Keratinocyte (primary cell): ENCODE measurements at regions not wholly inside any gene's neighbourhood (a gene's known extent, or its start where the extent isn't known, plus 50 kb on each side); places are given as distances from the start of the nearest gene placed in this dataset.

Source experiments
- DNase-seq: peaks from one replicate; pipeline ENCODE4 v3.0.0-alpha.2; 2011; ENCODE audit warnings: low read depth, missing footprints, low spot score
- FAIRE-seq: peaks from 2 replicates; lab custom pipeline; 2011; peaks lifted over from hg19 to GRCh38; lab: Jason Lieb, UNC
- H2AFZ ChIP-seq: 2 replicates; pipeline ENCODE4 v1.6.0; 2012; ENCODE audit warnings: low read length, control low read depth, inconsistent platforms; ENCODE audit not compliant: control insufficient read depth
- H3K27ac ChIP-seq: 2 replicates; pipeline ENCODE4 v1.5.1; 2011; ENCODE audit warnings: low read length; ENCODE audit not compliant: control insufficient read depth, insufficient read depth
- H3K27me3 ChIP-seq: 3 replicates; pipeline ENCODE4 v1.6.0; 2011; ENCODE audit warnings: low read length; ENCODE audit not compliant: control insufficient read depth, insufficient read depth; ENCODE audit errors: extremely low read depth
- H3K36me3 ChIP-seq, 2 experiments: 2 replicates in 1 of 2; 3 replicates in 1 of 2; pipeline ENCODE4 v1.5.1; 2011; ENCODE audit warnings: low read length in 2 of 2, mild to moderate bottlenecking in 1 of 2; ENCODE audit not compliant: control insufficient read depth in 2 of 2, insufficient read depth in 2 of 2; ENCODE audit errors: extremely low read depth in 1 of 2
- H3K4me1 ChIP-seq: 3 replicates; pipeline ENCODE4 v1.5.1; 2011; ENCODE audit warnings: low read length; ENCODE audit not compliant: control insufficient read depth, insufficient read depth; ENCODE audit errors: extremely low read depth
- H3K4me2 ChIP-seq: 3 replicates; pipeline ENCODE4 v1.6.0; 2011; ENCODE audit warnings: low read depth, low read length; ENCODE audit not compliant: control insufficient read depth, insufficient read depth; ENCODE audit errors: extremely low read depth
- H3K4me3 ChIP-seq, 3 experiments: fragments of 200-600 bp in 1 of 3; sonication (generic) in 1 of 3; 2 replicates in 2 of 3; 3 replicates in 1 of 3; pipeline ENCODE4 v1.5.1; 2011 to 2016; ENCODE audit warnings: low read length in 3 of 3, mild to moderate bottlenecking in 3 of 3, control low read depth in 2 of 3, inconsistent platforms in 1 of 3, low read depth in 1 of 3, mixed read lengths in 1 of 3, mixed run types in 1 of 3, moderate library complexity in 1 of 3; ENCODE audit not compliant: control insufficient read depth in 2 of 3, insufficient read depth in 2 of 3; ENCODE audit errors: extremely low read depth in 1 of 3
- H3K79me2 ChIP-seq: 2 replicates; pipeline ENCODE4 v1.6.0; 2012; ENCODE audit warnings: low read length; ENCODE audit not compliant: control insufficient read depth, insufficient read depth
- H3K9ac ChIP-seq: 3 replicates; pipeline ENCODE4 v1.6.0; 2011; ENCODE audit warnings: low read length; ENCODE audit not compliant: control insufficient read depth, insufficient read depth; ENCODE audit errors: extremely low read depth
- H3K9me1 ChIP-seq: 3 replicates; pipeline ENCODE4 v1.6.0; 2011; ENCODE audit warnings: low read length; ENCODE audit not compliant: control insufficient read depth, insufficient read depth; ENCODE audit errors: extremely low read depth
- H3K9me3 ChIP-seq: 2 replicates; pipeline ENCODE4 v1.5.1; 2012; ENCODE audit warnings: low read depth, low read length; ENCODE audit not compliant: control insufficient read depth
- H4K20me1 ChIP-seq: 3 replicates; pipeline ENCODE4 v1.6.0; 2011; ENCODE audit warnings: low read length; ENCODE audit not compliant: control insufficient read depth, insufficient read depth; ENCODE audit errors: extremely low read depth
- EZH2 ChIP-seq: IDR thresholded peaks from one replicate; pipeline ENCODE4 v1.6.1; 2012; ENCODE audit warnings: inconsistent platforms, mild to moderate bottlenecking, low read length, moderate library complexity
- dilution Hi-C: fragments of 300-500 bp; cut with MboI; formaldehyde crosslinking; loops from one replicate; pipeline ENCODE4 v1.7.0; 2020; ENCODE audit warnings: low sequenced_read_pairs; ENCODE audit not compliant: extremely low pct_ligation_motif_present
- TF ChIP-seq, protein P1 (sequence below), 3 experiments: IDR thresholded peaks in 1 of 3; conservative IDR thresholded peaks in 1 of 3; optimal IDR thresholded peaks in 1 of 3; 2 replicates in 2 of 3; 3 replicates in 1 of 3; pipeline versions ENCODE3 to v1.5.1; 2011; ENCODE audit warnings: low read length in 3 of 3, mild to moderate bottlenecking in 3 of 3, moderate library complexity in 2 of 3, control low read depth in 1 of 3, inconsistent platforms in 1 of 3; ENCODE audit not compliant: insufficient read depth in 2 of 3; ENCODE audit errors: extremely low read depth in 1 of 3

DNA sequence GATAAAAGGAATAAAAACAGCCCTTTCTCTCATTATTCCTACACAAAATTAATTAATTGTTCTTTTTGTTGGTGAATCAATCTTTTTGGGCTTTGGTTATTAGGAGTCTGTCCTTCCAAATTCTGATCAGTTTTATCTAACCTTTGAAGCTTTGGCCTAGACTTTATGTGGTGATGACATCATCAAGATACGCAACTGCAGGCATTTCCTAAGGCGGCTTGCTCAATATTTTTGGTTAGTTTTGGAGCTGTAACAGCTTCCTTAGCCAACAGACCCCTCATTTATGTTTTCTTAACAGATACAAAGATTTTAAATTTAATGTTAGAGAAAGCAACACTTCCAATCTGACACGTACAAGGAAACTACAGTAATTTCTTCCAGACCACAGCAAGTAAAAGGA lies 87.8 kb upstream of the PDE3A start:
- dilution Hi-C loops: no loop called here
- DNase-seq (no peak), FAIRE-seq (no peak)
- Histone ChIP-seq H3K9ac (no peak overlapping the region), H4K20me1 (no peaks in the 10 kb centered on the region), H3K9me3 (no peaks in the 10 kb centered on the region), H3K27ac (no peak overlapping the region), H3K27me3 (no peaks in the 10 kb centered on the region), H3K9me1 (no peaks in the 10 kb centered on the region), H2AFZ (no peak overlapping the region), H3K79me2 (no peaks in the 10 kb centered on the region), H3K4me2 (no peak overlapping the region), H3K4me3 (no peak overlapping the region), H3K36me3 (no peaks in the 10 kb centered on the region), H3K4me1 (no peaks in the 10 kb centered on the region)
- TF ChIP-seq EZH2: no peak
- TF ChIP-seq, protein P1, sequence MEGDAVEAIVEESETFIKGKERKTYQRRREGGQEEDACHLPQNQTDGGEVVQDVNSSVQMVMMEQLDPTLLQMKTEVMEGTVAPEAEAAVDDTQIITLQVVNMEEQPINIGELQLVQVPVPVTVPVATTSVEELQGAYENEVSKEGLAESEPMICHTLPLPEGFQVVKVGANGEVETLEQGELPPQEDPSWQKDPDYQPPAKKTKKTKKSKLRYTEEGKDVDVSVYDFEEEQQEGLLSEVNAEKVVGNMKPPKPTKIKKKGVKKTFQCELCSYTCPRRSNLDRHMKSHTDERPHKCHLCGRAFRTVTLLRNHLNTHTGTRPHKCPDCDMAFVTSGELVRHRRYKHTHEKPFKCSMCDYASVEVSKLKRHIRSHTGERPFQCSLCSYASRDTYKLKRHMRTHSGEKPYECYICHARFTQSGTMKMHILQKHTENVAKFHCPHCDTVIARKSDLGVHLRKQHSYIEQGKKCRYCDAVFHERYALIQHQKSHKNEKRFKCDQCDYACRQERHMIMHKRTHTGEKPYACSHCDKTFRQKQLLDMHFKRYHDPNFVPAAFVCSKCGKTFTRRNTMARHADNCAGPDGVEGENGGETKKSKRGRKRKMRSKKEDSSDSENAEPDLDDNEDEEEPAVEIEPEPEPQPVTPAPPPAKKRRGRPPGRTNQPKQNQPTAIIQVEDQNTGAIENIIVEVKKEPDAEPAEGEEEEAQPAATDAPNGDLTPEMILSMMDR (optimal IDR thresholded peaks at IDR 0.05 in 1 of 3, IDR thresholded peaks at IDR 0.05 in 1 of 3, conservative IDR thresholded peaks at IDR 0.05 in 1 of 3; ENCODE audit: extremely low read depth in 1 of 3, insufficient read depth in 2 of 3, low read length in 3 of 3): no peak

DNA sequence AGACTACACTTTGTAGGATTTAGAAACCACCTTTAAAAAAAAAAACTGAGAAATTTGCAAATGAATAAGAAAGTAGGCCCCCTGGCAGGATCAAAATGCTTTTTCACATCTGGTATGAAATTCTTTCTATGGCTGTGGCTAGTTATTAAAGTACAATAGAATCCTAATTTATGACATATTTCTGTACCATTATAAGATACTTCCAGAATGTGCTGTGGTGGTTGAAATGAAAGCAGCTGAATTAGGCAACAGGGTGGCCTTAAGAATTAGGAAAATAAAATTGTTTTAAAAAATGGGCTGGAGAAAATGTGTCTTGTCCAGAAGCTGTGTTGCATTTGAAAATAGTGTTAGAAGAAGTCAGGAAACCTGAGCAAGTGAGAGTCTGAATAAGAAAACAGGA lies 85.9 kb upstream of the PDE3A start:
- Histone ChIP-seq H3K36me3 (no peaks in the 10 kb centered on the region), H3K79me2 (no peaks in the 10 kb centered on the region), H3K4me2 (no peak overlapping the region), H3K9me3 (no peaks in the 10 kb centered on the region), H3K9ac (no peak overlapping the region), H3K9me1 (no peaks in the 10 kb centered on the region), H3K4me1 (no peaks in the 10 kb centered on the region), H3K4me3 (no peak overlapping the region), H3K27ac (no peak overlapping the region), H3K27me3 (no peaks in the 10 kb centered on the region), H2AFZ (no peak overlapping the region), H4K20me1 (no peaks in the 10 kb centered on the region)
- dilution Hi-C loops: no loop called here
- TF ChIP-seq, protein P1 (optimal IDR thresholded peaks at IDR 0.05 in 1 of 3, IDR thresholded peaks at IDR 0.05 in 1 of 3, conservative IDR thresholded peaks at IDR 0.05 in 1 of 3; ENCODE audit: extremely low read depth in 1 of 3, insufficient read depth in 2 of 3, low read length in 3 of 3): no peak
- no peak for TF ChIP-seq EZH2
- FAIRE-seq (no peak), DNase-seq (no peak)
